ENCODE measurements at regions not wholly inside any gene's neighbourhood (a gene's known extent, or its start where the extent isn't known, plus 50 kb on each side); places are given as distances from the start of the nearest gene placed in this dataset.
"Not testable (repeated sequence)": the region's sequence is repeated elsewhere in the genome, so short reads cannot be mapped to it uniquely, and the experiment has no call there.

- FAIRE-seq = no peak
These were observed 562.2 kb upstream of the IMPG1 start for GRCh38 chr6:76634695-76635094.

GRCh38 chr6:76633259-76633658 lies 560.8 kb upstream of the IMPG1 start:
- FAIRE-seq = no peak

- FAIRE-seq = no peak
These were observed 559.2 kb upstream of the IMPG1 start for GRCh38 chr6:76631622-76632021.

- FAIRE-seq = no peak
These were observed 542.9 kb upstream of the IMPG1 start for GRCh38 chr6:76615395-76615794.

- no peak for FAIRE-seq
These were observed 540.5 kb upstream of the IMPG1 start for GRCh38 chr6:76612954-76613353.

- no peak for FAIRE-seq
These were observed 536.7 kb upstream of the IMPG1 start for GRCh38 chr6:76609160-76609559.

GRCh38 chr6:76594109-76594508 lies 521.6 kb upstream of the IMPG1 start:
- FAIRE-seq = no peak

GRCh38 chr6:76593668-76594067 lies 521.2 kb upstream of the IMPG1 start:
- no peak for FAIRE-seq

- no peak for FAIRE-seq
These were observed 520.1 kb upstream of the IMPG1 start for GRCh38 chr6:76592566-76592965.

- no peak for FAIRE-seq
These were observed 514.8 kb upstream of the IMPG1 start for GRCh38 chr6:76587271-76587670.

GRCh38 chr6:76584121-76584520 lies 511.7 kb upstream of the IMPG1 start:
- no peak for FAIRE-seq

- FAIRE-seq = no peak
These were observed 506.3 kb upstream of the IMPG1 start for GRCh38 chr6:76578746-76579145.

- FAIRE-seq = no peak
These were observed 502.3 kb upstream of the IMPG1 start for GRCh38 chr6:76574746-76575145.

- no peak for FAIRE-seq
These were observed 493.5 kb upstream of the IMPG1 start for GRCh38 chr6:76565932-76566331.

- FAIRE-seq = not testable (repeated sequence)
These were observed 489.9 kb upstream of the IMPG1 start for GRCh38 chr6:76562371-76562770.

GRCh38 chr6:76560851-76561755 lies 488.6 kb upstream of the IMPG1 start:
- not testable (repeated sequence) for FAIRE-seq

GRCh38 chr6:76553256-76553655 lies 480.8 kb upstream of the IMPG1 start:
- FAIRE-seq = no peak

GRCh38 chr6:76552268-76552667 lies 479.8 kb upstream of the IMPG1 start:
- no peak for FAIRE-seq

GRCh38 chr6:76533661-76534060 lies 461.2 kb upstream of the IMPG1 start:
- no peak for FAIRE-seq

- FAIRE-seq = no peak
These were observed 460.2 kb upstream of the IMPG1 start for GRCh38 chr6:76532647-76533046.

- no peak for FAIRE-seq
These were observed 446.0 kb upstream of the IMPG1 start for GRCh38 chr6:76518443-76518842.

GRCh38 chr6:76516924-76517323 lies 444.5 kb upstream of the IMPG1 start:
- FAIRE-seq = no peak

GRCh38 chr6:76510489-76510888 lies 438.0 kb upstream of the IMPG1 start:
- no peak for FAIRE-seq

- no peak for FAIRE-seq
These were observed 436.9 kb upstream of the IMPG1 start for GRCh38 chr6:76509397-76509796.

GRCh38 chr6:76506808-76507207 lies 434.3 kb upstream of the IMPG1 start:
- no peak for FAIRE-seq

Data from A204.1 (cell line).